Spleen (tissue), 11 donors: ENCODE measurements at regions not wholly inside any gene's neighbourhood (a gene's known extent, or its start where the extent isn't known, plus 50 kb on each side); places are given as distances from the start of the nearest gene placed in this dataset.

ENCODE experiments used
- DNase-seq: peaks from one replicate; pipeline ENCODE4 v3.0.0-alpha.2; 2020
- H3K27ac ChIP-seq, 8 donors: fragments of 200-600 bp; sonication (generic) in 7 of 8; 1 replicate in 4 of 8; 2 replicates in 4 of 8; pipeline versions ENCODE4 v1.5.0 to v1.8.0; 2016 to 2021; ENCODE audit warnings: inconsistent platforms in 4 of 8, mild to moderate bottlenecking in 4 of 8, moderate library complexity in 1 of 8
- H3K27me3 ChIP-seq, 7 donors: fragments of 200-600 bp; sonication (generic) in 6 of 7; replicated peaks in 1 of 7; 1 replicate in 4 of 7; 2 replicates in 3 of 7; pipeline versions ENCODE4 v1.5.0 to v1.8.0; 2016 to 2021; ENCODE audit warnings: inconsistent platforms in 3 of 7, mild to moderate bottlenecking in 1 of 7
- H3K36me3 ChIP-seq, 6 donors: fragments of 200-600 bp; sonication (generic) in 5 of 6; 1 replicate in 4 of 6; 2 replicates in 2 of 6; pipeline versions ENCODE4 v1.5.0 to v1.8.0; 2016 to 2021; ENCODE audit warnings: inconsistent platforms in 2 of 6
- H3K4me1 ChIP-seq, 6 donors: fragments of 200-600 bp; sonication (generic) in 5 of 6; 1 replicate in 3 of 6; 2 replicates in 3 of 6; pipeline versions ENCODE4 v1.5.0 to v1.8.0; 2016 to 2021; ENCODE audit warnings: inconsistent platforms in 3 of 6
- H3K4me3 ChIP-seq, 8 donors: fragments of 200-600 bp; sonication (generic) in 7 of 8; 1 replicate in 4 of 8; 2 replicates in 4 of 8; pipeline versions ENCODE4 v1.5.0 to v1.8.0; 2016 to 2021; ENCODE audit warnings: inconsistent platforms in 4 of 8, mild to moderate bottlenecking in 4 of 8, moderate library complexity in 2 of 8
- H3K9me3 ChIP-seq, 8 donors: fragments of 200-600 bp; sonication (generic) in 7 of 8; 1 replicate in 4 of 8; 2 replicates in 4 of 8; pipeline versions ENCODE4 v1.5.0 to v1.8.0; 2016 to 2021; ENCODE audit warnings: inconsistent platforms in 4 of 8
- POLR2A ChIP-seq, 3 donors: fragments of 450-650 bp; IDR thresholded peaks; one replicate each; pipeline ENCODE4 v1.5.1; 2017; ENCODE audit warnings: antibody characterized with exemption in 3 of 3, mild to moderate bottlenecking in 1 of 3
- POLR2AphosphoS5 ChIP-seq, 3 donors: sonication (generic); formaldehyde crosslinking; IDR thresholded peaks; one replicate each; pipeline ENCODE4 v1.5.1; 2017; ENCODE audit warnings: antibody characterized with exemption in 3 of 3
- WGBS, 5 donors: extraction: QIAGEN DNeasy Blood & Tissue Kit in 3 of 5; methylation state at CpG; one replicate each; pipeline versions ENCODE4 v1.1.5 to v1.1.7; 2013 to 2018; 5-methylcytosine and 5-hydroxymethylcytosine counted together
- intact Hi-C: fragments of 100-400 bp; cut with DNase I; formaldehyde crosslinking; loops from one replicate; pipeline ENCODE4 v1.15.0; 2023; ENCODE audit warnings: low total_unique reads
- TF ChIP-seq, protein P1 (sequence below), 11 experiments: fragments of 200-600 bp in 7 of 11; fragments of 450-650 bp in 4 of 11; sonication (generic) in 4 of 11; IDR thresholded peaks in 8 of 11; conservative IDR thresholded peaks in 3 of 11; 1 replicate in 7 of 11; 2 replicates in 4 of 11; pipeline versions ENCODE4 v1.4.0 to v1.8.0; 2016 to 2021; ENCODE audit warnings: antibody characterized with exemption in 11 of 11, inconsistent platforms in 4 of 11, mild to moderate bottlenecking in 1 of 11
- donor health status: healthy with polysubstance abuse.
- donor health status: DM: no; HTN: no; CAD: no; lungs with moderate emphysema.
- donor health status: DM: no; HTN: no; CAD: no.
- donor health status: Bipolar disorder and iron deficiency.
- donor health status: healthy.
- donor health status: DM: no; HTN: no; CAD: no.
- donor health status: DM: yes; HTN: yes; CAD: no.

DNA sequence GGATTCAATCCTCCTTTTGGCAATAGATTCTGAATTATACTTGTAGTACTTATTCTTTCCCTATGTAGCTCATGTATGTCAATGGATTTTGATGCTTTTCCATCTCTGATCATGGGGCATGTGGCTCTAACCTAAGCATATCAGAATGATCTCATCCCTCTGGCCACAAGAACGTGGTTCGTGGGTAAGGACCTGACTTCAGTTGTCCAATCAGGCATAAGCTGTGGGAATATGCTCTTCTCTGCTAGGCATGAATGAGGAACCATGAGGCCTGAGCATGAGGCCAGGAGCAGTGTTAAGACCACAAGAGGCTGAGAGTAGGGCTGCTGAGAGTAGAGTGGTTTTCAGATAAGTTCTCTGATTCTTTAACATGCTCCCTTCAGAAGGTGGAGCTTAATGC is 292.4 kb upstream of the TSHZ3 start:
- 35 to 52% (median 46%) methylated on average over 2 of the region's 2 CpGs for WGBS, 5 donors
- H3K9me3 ChIP-seq: peaks cover 0 to 27% (median 12%) of the 10 kb centered on the region in 8 donors
- intact Hi-C loops: no loop called here
- no peak overlapping the region for H3K27ac ChIP-seq
- peaks cover 0 to 17% (median 0%) of the 10 kb centered on the region in 7 donors for H3K27me3 ChIP-seq
- H3K4me3 ChIP-seq: no peak overlapping the region
- DNase-seq: no peak
- no peaks in the 10 kb centered on the region for H3K4me1 ChIP-seq
- TF ChIP-seq POLR2A (IDR thresholded peaks at IDR 0.05): no peak
- TF ChIP-seq, protein P1, sequence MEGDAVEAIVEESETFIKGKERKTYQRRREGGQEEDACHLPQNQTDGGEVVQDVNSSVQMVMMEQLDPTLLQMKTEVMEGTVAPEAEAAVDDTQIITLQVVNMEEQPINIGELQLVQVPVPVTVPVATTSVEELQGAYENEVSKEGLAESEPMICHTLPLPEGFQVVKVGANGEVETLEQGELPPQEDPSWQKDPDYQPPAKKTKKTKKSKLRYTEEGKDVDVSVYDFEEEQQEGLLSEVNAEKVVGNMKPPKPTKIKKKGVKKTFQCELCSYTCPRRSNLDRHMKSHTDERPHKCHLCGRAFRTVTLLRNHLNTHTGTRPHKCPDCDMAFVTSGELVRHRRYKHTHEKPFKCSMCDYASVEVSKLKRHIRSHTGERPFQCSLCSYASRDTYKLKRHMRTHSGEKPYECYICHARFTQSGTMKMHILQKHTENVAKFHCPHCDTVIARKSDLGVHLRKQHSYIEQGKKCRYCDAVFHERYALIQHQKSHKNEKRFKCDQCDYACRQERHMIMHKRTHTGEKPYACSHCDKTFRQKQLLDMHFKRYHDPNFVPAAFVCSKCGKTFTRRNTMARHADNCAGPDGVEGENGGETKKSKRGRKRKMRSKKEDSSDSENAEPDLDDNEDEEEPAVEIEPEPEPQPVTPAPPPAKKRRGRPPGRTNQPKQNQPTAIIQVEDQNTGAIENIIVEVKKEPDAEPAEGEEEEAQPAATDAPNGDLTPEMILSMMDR (IDR thresholded peaks at IDR 0.05 in 8 of 11, conservative IDR thresholded peaks at IDR 0.05 in 3 of 11): no peak
- TF ChIP-seq POLR2AphosphoS5 (IDR thresholded peaks at IDR 0.05): no peak
- no peaks in the 10 kb centered on the region for H3K36me3 ChIP-seq

DNA sequence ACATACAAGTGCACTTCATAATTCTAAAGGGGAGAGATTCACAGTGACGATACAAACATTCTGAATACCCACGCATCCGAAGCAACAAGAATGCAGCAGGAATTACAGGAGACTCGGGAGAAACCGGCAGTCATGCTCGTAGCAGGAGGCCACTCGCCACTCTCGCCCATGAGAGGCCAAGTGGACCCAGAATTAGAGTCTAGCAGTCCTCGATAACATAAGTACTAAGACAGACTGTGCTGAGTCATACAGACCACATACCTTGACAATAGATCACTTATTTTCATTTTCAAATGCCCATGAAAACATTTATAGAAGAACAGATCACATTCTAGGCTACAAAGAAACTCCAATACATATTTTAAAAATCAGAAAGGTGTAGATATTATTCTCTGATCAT is 299.1 kb upstream of the TSHZ3 start:
- H3K27ac ChIP-seq: no peak overlapping the region
- no peak overlapping the region for H3K4me3 ChIP-seq
- peaks cover 0 to 23% (median 12%) of the 10 kb centered on the region in 8 donors for H3K9me3 ChIP-seq
- no peaks in the 10 kb centered on the region for H3K4me1 ChIP-seq
- 76 to 84% (median 80%) methylated on average over 9 of the region's 9 CpGs for WGBS, 5 donors
- no peaks in the 10 kb centered on the region for H3K36me3 ChIP-seq
- no peak for DNase-seq
- H3K27me3 ChIP-seq: no peaks in the 10 kb centered on the region
- TF ChIP-seq POLR2AphosphoS5 (IDR thresholded peaks at IDR 0.05): no peak
- TF ChIP-seq POLR2A (IDR thresholded peaks at IDR 0.05): no peak
- TF ChIP-seq, protein P1 (IDR thresholded peaks at IDR 0.05 in 8 of 11, conservative IDR thresholded peaks at IDR 0.05 in 3 of 11): no peak
- intact Hi-C loops: no loop called here

DNA sequence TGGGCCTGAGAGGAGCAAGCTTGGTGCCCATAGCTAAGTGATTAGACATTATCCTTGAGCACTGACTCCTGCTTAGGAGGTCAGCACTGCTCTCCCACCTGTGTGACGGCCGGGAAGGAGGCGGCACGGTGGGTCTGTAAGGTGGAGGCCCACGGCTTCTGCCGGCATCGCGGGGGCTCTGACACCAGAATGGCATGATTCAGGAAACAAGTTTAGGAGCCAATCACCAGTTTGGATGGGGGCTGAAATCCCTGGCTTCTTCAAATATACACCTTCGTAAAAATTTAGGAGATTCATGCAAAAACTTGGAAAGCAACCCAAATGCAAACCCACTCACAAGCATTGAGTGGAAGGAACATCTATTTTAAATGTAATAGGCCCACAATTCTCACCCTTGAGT is 307.3 kb upstream of the TSHZ3 start:
- DNase-seq: no peak

GRCh38 chr19:31658993-31659896 is 310.0 kb upstream of the TSHZ3 start:
- TF ChIP-seq POLR2A (IDR thresholded peaks at IDR 0.05) (no peak), POLR2AphosphoS5 (IDR thresholded peaks at IDR 0.05) (no peak)
- TF ChIP-seq, protein P1 (IDR thresholded peaks at IDR 0.05 in 8 of 11, conservative IDR thresholded peaks at IDR 0.05 in 3 of 11): no peak
- WGBS, 5 donors: 73 to 81% (median 77%) methylated on average over 6 of the region's 6 CpGs
- H3K36me3 ChIP-seq: no peaks in the 10 kb centered on the region
- H3K4me1 ChIP-seq: no peaks in the 10 kb centered on the region
- no peak for DNase-seq
- no peak overlapping the region for H3K4me3 ChIP-seq
- no peaks in the 10 kb centered on the region for H3K27me3 ChIP-seq
- H3K9me3 ChIP-seq: peaks cover 0 to 3% (median 0%) of the 10 kb centered on the region in 8 donors
- intact Hi-C loops: no loop called here
- no peak overlapping the region for H3K27ac ChIP-seq

More for the DNA sequence above, 307.3 kb upstream of the TSHZ3 start:
- intact Hi-C loops: no loop called here
- Histone ChIP-seq H3K4me3 (no peak overlapping the region), H3K4me1 (no peaks in the 10 kb centered on the region), H3K36me3 (no peaks in the 10 kb centered on the region), H3K27me3 (no peaks in the 10 kb centered on the region), H3K9me3 (peaks cover 0 to 6% (median 0%) of the 10 kb centered on the region in 8 donors), H3K27ac (no peak overlapping the region)
- WGBS, 5 donors: 82 to 93% (median 90%) methylated on average over 7 to 9 of the region's 9 CpGs
- TF ChIP-seq, protein P1 (IDR thresholded peaks at IDR 0.05 in 8 of 11, conservative IDR thresholded peaks at IDR 0.05 in 3 of 11): no peak
- no peak for TF ChIP-seq POLR2AphosphoS5 (IDR thresholded peaks at IDR 0.05)
- TF ChIP-seq POLR2A (IDR thresholded peaks at IDR 0.05): no peak
